T-helper 17 cell (primary cell): ENCODE measurements at regions not wholly inside any gene's neighbourhood (a gene's known extent, or its start where the extent isn't known, plus 50 kb on each side); places are given as distances from the start of the nearest gene placed in this dataset.

ENCODE experiments used
- ATAC-seq: fragments of 150-1000 bp; cut with Tn5 transposase; 2 replicates; pipeline ENCODE4 v1.10.0; 2021; ENCODE audit warnings: mild to moderate bottlenecking, moderate library complexity
- DNase-seq, 3 donors: peaks; one replicate each; pipeline versions ENCODE4 v3.0.0 to v3.0.0-alpha.2; 2020 to 2021
- H3K9me3 ChIP-seq: one replicate; pipeline ENCODE4 v1.7.0; 2013; ENCODE audit warnings: low read length, mild to moderate bottlenecking; ENCODE audit not compliant: control insufficient read depth, poor library complexity, severe bottlenecking
- H3K27ac Mint-ChIP-seq: one replicate; pipeline ENCODE4 v1.8.0; 2022; ENCODE audit warnings: mild to moderate bottlenecking, moderate library complexity, mixed read lengths
- H3K27me3 Mint-ChIP-seq: one replicate; pipeline ENCODE4 v1.8.0; 2022; ENCODE audit warnings: mixed read lengths
- H3K36me3 Mint-ChIP-seq: one replicate; pipeline ENCODE4 v1.8.0; 2022; ENCODE audit warnings: low read depth, mixed read lengths
- H3K4me1 Mint-ChIP-seq: one replicate; pipeline ENCODE4 v1.8.0; 2022; ENCODE audit warnings: mild to moderate bottlenecking, mixed read lengths
- H3K4me3 Mint-ChIP-seq: one replicate; pipeline ENCODE4 v1.8.0; 2022; ENCODE audit warnings: mild to moderate bottlenecking, moderate library complexity, mixed read lengths

GRCh38 chr14:86243158-86243557 is 713.2 kb downstream of the FLRT2 start:
- H3K9me3 ChIP-seq: no peaks in the 10 kb centered on the region
- no peak for DNase-seq
- H3K4me3 Mint-ChIP-seq: no peak overlapping the region
- no peak overlapping the region for H3K27ac Mint-ChIP-seq
- H3K4me1 Mint-ChIP-seq: no peaks in the 10 kb centered on the region
- H3K27me3 Mint-ChIP-seq: no peaks in the 10 kb centered on the region
- ATAC-seq: no peak
- H3K36me3 Mint-ChIP-seq: no peaks in the 10 kb centered on the region

- H3K9me3 ChIP-seq: no peaks in the 10 kb centered on the region
- H3K27ac Mint-ChIP-seq: no peak overlapping the region
- H3K4me3 Mint-ChIP-seq: no peak overlapping the region
- H3K36me3 Mint-ChIP-seq: no peaks in the 10 kb centered on the region
- ATAC-seq: no peak
- H3K27me3 Mint-ChIP-seq: no peaks in the 10 kb centered on the region
- no peak for DNase-seq
- H3K4me1 Mint-ChIP-seq: no peaks in the 10 kb centered on the region
These were observed 707.8 kb downstream of the FLRT2 start for GRCh38 chr14:86237733-86238132.

GRCh38 chr14:86221755-86222154 is 691.8 kb downstream of the FLRT2 start:
- no peaks in the 10 kb centered on the region for H3K36me3 Mint-ChIP-seq
- H3K4me3 Mint-ChIP-seq: no peak overlapping the region
- no peak overlapping the region for H3K27ac Mint-ChIP-seq
- no peak for DNase-seq
- ATAC-seq: no peak
- H3K9me3 ChIP-seq: no peaks in the 10 kb centered on the region
- no peaks in the 10 kb centered on the region for H3K27me3 Mint-ChIP-seq
- H3K4me1 Mint-ChIP-seq: no peaks in the 10 kb centered on the region

GRCh38 chr14:86221000-86221399 is 691.1 kb downstream of the FLRT2 start:
- Mint-ChIP-seq H3K27me3 (no peaks in the 10 kb centered on the region), H3K27ac (no peak overlapping the region), H3K4me3 (no peak overlapping the region), H3K36me3 (no peaks in the 10 kb centered on the region), H3K4me1 (no peaks in the 10 kb centered on the region)
- no peaks in the 10 kb centered on the region for H3K9me3 ChIP-seq
- DNase-seq (no peak), ATAC-seq (no peak)

GRCh38 chr14:86217523-86217922 is 687.6 kb downstream of the FLRT2 start:
- H3K9me3 ChIP-seq: no peaks in the 10 kb centered on the region
- Mint-ChIP-seq H3K4me1 (no peaks in the 10 kb centered on the region), H3K36me3 (no peaks in the 10 kb centered on the region), H3K4me3 (no peak overlapping the region), H3K27me3 (no peaks in the 10 kb centered on the region), H3K27ac (no peak overlapping the region)
- ATAC-seq (no peak), DNase-seq (no peak)

- no peak overlapping the region for H3K4me3 Mint-ChIP-seq
- DNase-seq: no peak
- no peak for ATAC-seq
- H3K36me3 Mint-ChIP-seq: no peaks in the 10 kb centered on the region
- H3K27me3 Mint-ChIP-seq: no peaks in the 10 kb centered on the region
- H3K27ac Mint-ChIP-seq: no peak overlapping the region
- no peaks in the 10 kb centered on the region for H3K4me1 Mint-ChIP-seq
- H3K9me3 ChIP-seq: peaks cover 3% of the 10 kb centered on the region
These were observed 673.9 kb downstream of the FLRT2 start for GRCh38 chr14:86203843-86204242.

GRCh38 chr14:86196471-86196870 is 666.5 kb downstream of the FLRT2 start:
- DNase-seq: no peak
- ATAC-seq: no peak
- Mint-ChIP-seq H3K27me3 (no peaks in the 10 kb centered on the region), H3K27ac (no peak overlapping the region), H3K36me3 (no peaks in the 10 kb centered on the region), H3K4me3 (no peak overlapping the region), H3K4me1 (no peaks in the 10 kb centered on the region)
- no peaks in the 10 kb centered on the region for H3K9me3 ChIP-seq

GRCh38 chr14:86193756-86194155 is 663.8 kb downstream of the FLRT2 start:
- no peaks in the 10 kb centered on the region for H3K4me1 Mint-ChIP-seq
- ATAC-seq (no peak), DNase-seq (no peak)
- no peaks in the 10 kb centered on the region for H3K36me3 Mint-ChIP-seq
- H3K27ac Mint-ChIP-seq: no peak overlapping the region
- H3K9me3 ChIP-seq: no peaks in the 10 kb centered on the region
- no peak overlapping the region for H3K4me3 Mint-ChIP-seq
- H3K27me3 Mint-ChIP-seq: no peaks in the 10 kb centered on the region

GRCh38 chr14:86179980-86180379 is 650.0 kb downstream of the FLRT2 start:
- Mint-ChIP-seq H3K4me1 (no peaks in the 10 kb centered on the region), H3K4me3 (no peak overlapping the region), H3K27me3 (no peaks in the 10 kb centered on the region), H3K36me3 (no peaks in the 10 kb centered on the region), H3K27ac (no peak overlapping the region)
- no peaks in the 10 kb centered on the region for H3K9me3 ChIP-seq
- DNase-seq (no peak), ATAC-seq (no peak)

- H3K36me3 Mint-ChIP-seq: no peaks in the 10 kb centered on the region
- H3K4me1 Mint-ChIP-seq: no peaks in the 10 kb centered on the region
- H3K27ac Mint-ChIP-seq: no peak overlapping the region
- no peaks in the 10 kb centered on the region for H3K9me3 ChIP-seq
- no peak for ATAC-seq
- DNase-seq: no peak
- H3K4me3 Mint-ChIP-seq: no peak overlapping the region
- no peaks in the 10 kb centered on the region for H3K27me3 Mint-ChIP-seq
These were observed 638.4 kb downstream of the FLRT2 start for GRCh38 chr14:86168371-86168770.

- no peak overlapping the region for H3K4me3 Mint-ChIP-seq
- no peak for ATAC-seq
- H3K36me3 Mint-ChIP-seq: no peaks in the 10 kb centered on the region
- no peak for DNase-seq
- no peaks in the 10 kb centered on the region for H3K9me3 ChIP-seq
- no peak overlapping the region for H3K27ac Mint-ChIP-seq
- H3K27me3 Mint-ChIP-seq: no peaks in the 10 kb centered on the region
- H3K4me1 Mint-ChIP-seq: no peaks in the 10 kb centered on the region
These were observed 636.6 kb downstream of the FLRT2 start for GRCh38 chr14:86166541-86166940.

- no peak overlapping the region for H3K4me3 Mint-ChIP-seq
- H3K4me1 Mint-ChIP-seq: no peaks in the 10 kb centered on the region
- H3K9me3 ChIP-seq: no peaks in the 10 kb centered on the region
- DNase-seq: no peak
- no peaks in the 10 kb centered on the region for H3K36me3 Mint-ChIP-seq
- no peak overlapping the region for H3K27ac Mint-ChIP-seq
- ATAC-seq: no peak
- no peaks in the 10 kb centered on the region for H3K27me3 Mint-ChIP-seq
These were observed 623.5 kb downstream of the FLRT2 start for GRCh38 chr14:86153480-86153879.

- H3K4me3 Mint-ChIP-seq: no peak overlapping the region
- no peaks in the 10 kb centered on the region for H3K9me3 ChIP-seq
- H3K4me1 Mint-ChIP-seq: no peaks in the 10 kb centered on the region
- no peak overlapping the region for H3K27ac Mint-ChIP-seq
- no peaks in the 10 kb centered on the region for H3K36me3 Mint-ChIP-seq
- ATAC-seq (no peak), DNase-seq (no peak)
- H3K27me3 Mint-ChIP-seq: no peaks in the 10 kb centered on the region
These were observed 613.3 kb downstream of the FLRT2 start for GRCh38 chr14:86143248-86143647.

- no peak for ATAC-seq
- Mint-ChIP-seq H3K4me3 (no peak overlapping the region), H3K36me3 (no peaks in the 10 kb centered on the region)
These were observed 612.0 kb downstream of the FLRT2 start for GRCh38 chr14:86141966-86142365.

GRCh38 chr14:86129426-86129825 is 599.5 kb downstream of the FLRT2 start:
- no peak overlapping the region for H3K4me3 Mint-ChIP-seq
- no peak for DNase-seq
- H3K27me3 Mint-ChIP-seq: no peaks in the 10 kb centered on the region
- H3K4me1 Mint-ChIP-seq: no peaks in the 10 kb centered on the region
- no peak for ATAC-seq
- no peak overlapping the region for H3K27ac Mint-ChIP-seq
- no peaks in the 10 kb centered on the region for H3K9me3 ChIP-seq
- peaks cover 2% of the 10 kb centered on the region for H3K36me3 Mint-ChIP-seq

More at GRCh38 chr14:86141966-86142365, 612.0 kb downstream of the FLRT2 start:
- Mint-ChIP-seq H3K4me1 (no peaks in the 10 kb centered on the region), H3K27ac (no peak overlapping the region), H3K27me3 (no peaks in the 10 kb centered on the region)
- H3K9me3 ChIP-seq: no peaks in the 10 kb centered on the region
- no peak for DNase-seq
